Erythroblast (primary cell): ENCODE measurements at regions not wholly inside any gene's neighbourhood (a gene's known extent, or its start where the extent isn't known, plus 50 kb on each side); places are given as distances from the start of the nearest gene placed in this dataset.

Source experiments
- GATA1 ChIP-seq: IDR thresholded peaks from 2 replicates; pipeline ENCODE4 v1.6.1; 2011; ENCODE audit warnings: low read depth, mild to moderate bottlenecking, control low read depth, low read length, moderate library complexity
- POLR2A ChIP-seq: IDR thresholded peaks from 2 replicates; pipeline ENCODE4 v1.6.1; 2011; ENCODE audit warnings: mild to moderate bottlenecking, low read length

GRCh38 chr7:124649397-124650014, 116.1 kb downstream of the GPR37 start:
- TF ChIP-seq POLR2A (no peak), GATA1 (no peak)
